HG03354 (cell line): ENCODE measurements at regions not wholly inside any gene's neighbourhood (a gene's known extent, or its start where the extent isn't known, plus 50 kb on each side); places are given as distances from the start of the nearest gene placed in this dataset.

Experiments
- ATAC-seq: cut with Tn5 transposase; IDR thresholded peaks from one replicate; pipeline ENCODE4 v1.9.1; 2021; ENCODE audit warnings: mild to moderate bottlenecking; ENCODE audit not compliant: unreplicated experiment, poor library complexity, severe bottlenecking

DNA sequence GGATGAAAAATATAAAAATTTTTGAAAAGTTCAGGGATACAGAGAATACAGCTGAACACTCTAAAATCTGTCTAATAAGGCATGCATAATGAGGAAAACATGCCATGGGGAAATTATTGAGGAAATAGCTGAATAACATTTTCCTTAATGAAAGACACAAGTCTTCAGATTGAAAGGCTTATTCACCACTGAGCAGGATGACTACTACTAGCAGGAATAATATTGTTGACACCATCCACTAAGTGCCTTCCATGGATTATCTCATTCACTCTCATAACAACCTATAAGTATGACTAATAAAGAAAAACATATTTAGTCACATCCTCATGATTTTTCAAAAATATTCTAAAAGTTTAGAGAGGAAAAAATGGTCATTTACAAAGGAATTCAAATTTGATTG lies 96.7 kb upstream of the FER start:
- ATAC-seq = no peak

DNA sequence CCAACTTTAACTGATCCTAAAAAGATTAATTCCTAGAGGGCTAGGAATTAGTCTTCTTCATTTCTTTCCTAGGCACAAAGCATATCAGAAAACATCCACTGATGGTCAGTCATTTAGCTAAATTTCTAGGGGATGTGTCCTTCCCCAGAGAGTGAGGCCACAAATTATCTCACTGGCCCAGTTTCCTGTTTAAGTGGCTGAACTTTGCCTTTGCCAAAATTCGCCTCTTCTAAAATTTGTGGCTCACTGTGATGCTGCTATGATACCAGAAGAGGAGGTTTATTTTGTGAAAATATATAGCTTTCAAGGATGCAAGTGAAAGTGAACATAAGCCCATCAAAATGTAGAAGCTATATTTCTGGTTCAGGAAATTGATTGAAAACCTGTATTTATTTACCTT lies 98.1 kb upstream of the FER start:
- ATAC-seq = no peak

DNA sequence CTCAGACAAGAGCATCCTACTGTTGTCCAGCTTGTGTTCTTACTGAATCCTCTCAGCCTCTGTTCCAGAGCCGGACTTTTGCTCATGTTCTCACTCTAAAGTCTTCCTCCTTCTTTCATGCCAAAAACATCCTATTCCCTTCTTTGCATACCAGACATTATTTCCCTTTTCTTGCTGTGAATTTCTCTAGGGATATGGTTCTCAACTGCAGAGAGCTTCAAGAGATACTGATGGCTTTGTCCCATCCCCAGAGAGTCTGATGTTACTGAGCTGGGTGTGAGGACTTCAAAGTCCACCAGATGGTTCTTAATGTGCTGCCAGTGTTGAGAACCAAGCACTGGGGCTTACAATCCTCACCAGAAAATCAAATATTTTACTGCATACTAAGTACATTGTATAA lies 98.6 kb upstream of the FER start:
- ATAC-seq = no peak

DNA sequence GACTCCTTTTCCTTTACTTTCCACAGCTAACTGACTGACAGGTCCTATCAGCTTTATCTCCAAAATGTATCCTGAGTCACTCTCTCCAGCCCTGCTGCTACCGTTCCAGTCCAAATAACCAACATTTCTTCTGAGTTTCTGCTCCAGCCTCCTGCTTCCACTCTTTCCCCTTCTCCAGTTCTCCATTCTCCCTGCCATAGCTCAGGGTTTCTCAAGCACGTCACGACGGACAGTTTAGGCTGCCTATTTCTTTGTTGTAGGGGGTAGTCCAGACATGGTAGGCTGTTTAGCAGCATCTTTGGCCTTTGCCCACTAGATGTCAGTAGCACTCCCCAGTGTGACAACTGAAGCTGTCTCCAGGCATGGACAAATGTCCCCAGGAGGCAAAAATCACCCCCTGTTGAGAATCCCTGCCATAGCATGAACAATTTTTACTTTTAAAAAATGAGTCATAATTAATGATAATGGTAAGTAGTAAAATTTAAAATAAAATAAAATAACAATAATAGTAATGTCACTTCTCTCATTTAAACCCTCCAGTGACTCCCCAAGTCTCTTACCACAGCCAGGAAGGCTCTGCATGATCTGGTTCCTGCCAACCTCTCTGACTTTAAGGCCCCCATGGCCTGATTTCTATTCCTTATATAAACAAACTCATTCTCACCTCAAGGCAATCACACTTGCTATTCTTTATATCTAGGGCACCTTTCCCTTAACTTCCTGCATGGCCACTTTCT lies 105.4 kb upstream of the FER start:
- ATAC-seq = peak; percentile 99

DNA sequence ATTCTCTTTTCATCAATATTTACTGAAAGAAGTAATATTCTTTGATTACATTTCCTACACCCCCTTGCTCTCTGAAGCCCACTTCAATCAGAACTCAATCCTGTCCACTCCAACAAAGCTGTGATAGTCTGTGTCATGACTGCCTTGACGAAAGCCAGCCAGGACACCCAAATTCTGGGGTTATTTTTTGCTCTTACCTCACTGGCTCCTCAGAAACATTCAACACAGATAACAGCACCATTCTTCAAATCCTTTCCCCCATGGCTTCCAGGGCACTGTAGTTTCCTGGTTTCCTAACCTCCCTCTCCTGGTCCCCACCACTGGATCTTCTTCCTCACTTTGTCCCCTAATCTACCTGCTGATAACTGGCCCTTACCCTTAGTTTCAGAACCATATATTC lies 106.1 kb upstream of the FER start:
- ATAC-seq = no peak

DNA sequence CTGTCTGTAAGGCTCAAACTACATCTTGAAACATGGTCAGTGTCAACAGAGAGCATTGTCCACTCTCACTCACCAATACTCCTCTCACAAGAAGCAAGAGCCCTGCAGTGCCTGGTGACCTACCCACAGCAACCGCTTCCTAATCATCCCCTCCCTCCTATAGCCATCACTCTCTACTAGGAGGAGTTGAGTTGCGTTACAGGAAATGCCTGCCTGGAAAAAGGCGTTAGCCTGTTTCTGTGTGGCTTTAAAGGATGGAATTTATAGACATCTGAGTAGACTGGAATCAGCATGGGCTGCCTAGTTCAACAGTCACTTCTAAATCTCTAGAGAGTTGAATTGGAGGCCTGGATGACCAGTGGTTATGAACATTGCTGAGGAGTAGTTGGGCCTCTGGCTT lies 108.3 kb upstream of the FER start:
- ATAC-seq = no peak

DNA sequence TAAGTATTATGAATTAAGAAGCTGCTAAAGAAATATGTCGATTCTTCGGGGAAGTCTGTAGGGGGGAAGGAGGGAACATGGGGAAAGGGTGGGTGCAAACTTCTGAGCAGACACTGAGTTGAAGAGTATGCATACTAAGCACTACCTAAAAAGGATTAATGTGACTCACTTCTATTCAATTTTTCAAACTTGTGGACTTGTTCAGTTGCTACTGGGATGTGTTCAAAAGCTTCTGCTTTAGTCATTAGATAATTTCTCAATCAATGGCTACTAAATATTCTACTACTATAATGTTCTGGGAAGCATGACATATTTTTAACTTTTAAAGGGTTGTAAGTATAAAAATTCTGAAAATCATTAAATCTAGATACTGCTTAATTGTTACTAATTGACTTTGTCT lies 109.7 kb upstream of the FER start:
- no peak for ATAC-seq

DNA sequence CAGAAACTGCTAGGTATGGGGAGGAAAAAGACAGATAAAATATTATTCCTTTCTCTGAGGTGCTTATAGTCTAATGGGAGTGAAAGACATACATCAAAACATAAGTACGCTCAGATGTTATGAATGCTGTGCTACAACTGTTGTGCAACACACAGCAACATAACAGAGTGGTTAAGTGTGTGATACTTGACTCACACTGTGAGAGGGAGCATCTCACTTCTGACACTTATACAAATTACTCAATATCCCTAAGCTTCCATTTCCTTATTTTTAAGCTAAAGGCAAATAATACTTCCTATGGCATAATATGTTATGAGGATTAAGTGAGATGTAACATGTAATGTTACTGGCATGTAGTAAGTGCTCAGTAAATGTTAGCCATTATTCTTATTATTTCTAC lies 110.6 kb upstream of the FER start:
- no peak for ATAC-seq

DNA sequence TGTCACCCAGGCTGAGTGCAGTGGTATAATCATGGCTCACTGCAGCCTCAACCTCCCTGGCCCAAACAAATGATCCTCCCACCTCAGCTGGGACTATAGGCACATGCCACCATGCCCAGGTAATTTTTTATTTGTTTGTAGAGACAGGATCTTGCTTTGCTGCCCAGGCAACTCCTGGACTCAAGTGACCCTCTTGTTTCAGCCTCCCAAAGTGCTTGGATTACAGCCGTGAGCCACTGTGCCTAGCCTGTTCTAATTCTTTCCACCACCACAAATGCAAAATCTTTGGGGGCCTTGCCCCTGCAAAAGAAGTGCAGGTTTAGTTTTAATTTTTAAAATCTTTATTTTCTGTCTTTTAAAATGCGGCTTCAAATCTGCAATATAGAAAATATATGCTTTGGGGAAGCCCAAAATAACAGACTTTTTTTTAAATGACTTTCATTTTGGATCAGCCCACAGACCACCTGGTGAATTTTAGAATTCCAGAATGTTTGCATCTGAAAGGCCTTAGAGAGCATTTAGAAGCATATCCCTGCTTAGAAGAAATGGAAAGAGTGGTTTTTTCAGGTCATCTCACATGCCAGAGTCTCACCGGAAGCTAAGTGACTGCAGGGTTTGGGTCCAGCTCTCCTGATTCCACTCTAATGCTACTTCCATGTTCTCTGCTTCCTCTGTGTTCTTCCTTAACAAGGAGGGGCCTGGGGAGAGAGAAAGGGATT lies 111.4 kb upstream of the FER start:
- no peak for ATAC-seq

DNA sequence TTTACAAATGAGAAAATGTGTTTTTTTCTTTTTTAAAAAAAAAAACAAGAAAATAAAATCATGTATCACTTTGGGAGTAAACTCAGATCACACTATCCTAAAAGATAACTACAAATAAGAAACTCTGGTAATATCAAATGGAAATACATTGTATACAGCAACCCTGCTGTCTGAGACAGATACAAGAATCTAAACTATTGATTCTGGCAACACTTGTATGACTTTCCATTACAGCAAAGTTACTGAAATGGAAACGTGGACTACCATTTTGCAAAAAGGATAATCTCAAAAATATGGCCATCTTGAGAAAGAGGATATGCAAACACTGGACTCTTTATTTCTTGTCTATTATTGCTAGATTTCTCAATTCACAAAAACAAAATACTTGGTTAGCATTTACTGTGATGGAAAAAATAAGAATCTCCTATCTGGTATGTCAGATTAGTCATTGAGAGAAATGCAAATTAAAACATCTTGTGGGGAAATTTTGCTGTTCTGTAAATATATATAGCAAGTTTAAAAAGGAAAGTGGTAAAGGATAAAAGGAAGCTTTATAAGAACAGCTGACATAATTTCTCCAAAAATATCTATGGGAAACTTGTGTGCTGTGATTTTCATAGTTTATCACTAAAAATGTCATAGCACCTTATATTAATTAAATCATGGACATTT lies 112.9 kb upstream of the FER start:
- peak; percentile 74 for ATAC-seq

DNA sequence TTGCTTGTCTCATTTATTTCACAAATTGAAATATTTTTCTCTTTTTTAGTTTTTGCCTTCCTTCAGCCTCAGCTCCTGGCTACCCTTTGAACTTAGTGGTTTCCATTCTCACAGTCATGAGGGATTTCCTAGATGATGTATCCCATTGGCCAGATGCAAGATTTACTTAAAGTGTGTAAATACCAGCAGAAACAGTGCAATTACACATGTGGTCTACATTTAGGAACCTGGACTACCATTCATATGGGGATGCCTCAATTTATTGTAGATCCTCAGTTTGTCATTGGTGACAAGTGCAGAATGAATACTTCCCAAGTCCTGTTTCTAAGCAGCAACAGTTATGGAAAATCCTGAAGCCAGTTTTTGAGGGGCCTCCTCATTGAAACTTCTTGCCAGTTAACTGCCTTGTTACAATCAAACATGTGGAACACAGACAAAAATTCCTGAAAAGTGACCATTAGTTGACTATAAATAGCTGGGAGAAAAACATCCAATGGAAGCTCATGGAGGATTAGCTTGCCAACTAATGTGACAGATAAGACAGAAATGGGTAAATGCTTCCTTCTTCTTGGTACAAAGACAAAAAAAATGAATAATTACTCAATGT lies 113.6 kb upstream of the FER start:
- ATAC-seq = no peak

DNA sequence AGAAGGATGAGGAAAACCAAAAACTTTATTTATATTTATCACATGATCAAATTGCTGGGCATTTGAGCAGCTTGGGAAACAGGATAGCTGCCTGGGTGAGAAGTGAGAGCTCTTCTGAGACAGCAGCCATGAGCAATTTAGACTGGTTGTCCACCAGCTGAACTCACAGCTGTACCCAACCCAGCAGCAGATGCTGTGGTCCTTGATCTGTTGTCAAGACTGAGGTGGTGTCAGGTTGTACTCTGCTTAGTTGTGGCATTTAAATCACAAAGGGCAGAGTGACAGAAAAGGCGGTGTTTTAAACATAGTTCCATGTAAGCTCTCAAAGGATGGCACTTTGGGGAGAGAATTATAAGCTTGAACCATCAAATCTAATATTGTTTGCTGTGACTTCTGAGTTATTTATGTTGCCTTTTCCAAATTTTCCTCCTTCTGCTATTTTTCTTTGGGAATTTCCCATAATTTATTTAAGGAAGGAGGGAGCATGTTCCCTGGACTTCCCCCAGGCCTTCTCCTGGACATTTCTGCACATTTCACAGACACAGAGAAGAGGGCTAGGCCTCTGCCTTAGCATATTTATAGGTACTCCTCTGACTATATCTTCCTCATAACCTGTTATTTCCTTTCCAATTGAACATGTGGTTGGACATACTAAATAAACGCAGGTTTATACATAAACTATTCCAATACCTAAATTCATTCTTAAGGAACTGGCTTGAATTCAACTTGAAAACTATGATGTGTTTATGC lies 117.7 kb upstream of the FER start:
- no peak for ATAC-seq

DNA sequence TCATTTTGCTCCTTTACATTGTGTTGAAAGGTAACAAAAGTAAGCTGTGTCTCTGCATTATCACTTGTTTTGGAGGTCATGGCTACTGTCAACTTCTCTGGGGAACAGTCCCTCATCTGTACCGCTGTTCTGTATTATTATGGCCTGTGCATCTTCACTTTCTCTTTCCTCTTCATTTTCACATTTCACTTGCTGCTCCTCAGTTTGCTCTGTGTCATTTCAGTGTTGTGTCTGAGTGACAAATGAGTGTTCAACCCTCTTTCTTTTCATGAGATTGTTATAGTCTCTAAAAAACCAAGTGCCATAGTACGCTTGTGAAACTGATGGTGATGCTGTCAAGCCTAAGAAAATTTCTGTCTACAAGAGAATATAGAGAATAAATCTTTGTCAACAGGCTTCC lies 122.0 kb upstream of the FER start:
- no peak for ATAC-seq

DNA sequence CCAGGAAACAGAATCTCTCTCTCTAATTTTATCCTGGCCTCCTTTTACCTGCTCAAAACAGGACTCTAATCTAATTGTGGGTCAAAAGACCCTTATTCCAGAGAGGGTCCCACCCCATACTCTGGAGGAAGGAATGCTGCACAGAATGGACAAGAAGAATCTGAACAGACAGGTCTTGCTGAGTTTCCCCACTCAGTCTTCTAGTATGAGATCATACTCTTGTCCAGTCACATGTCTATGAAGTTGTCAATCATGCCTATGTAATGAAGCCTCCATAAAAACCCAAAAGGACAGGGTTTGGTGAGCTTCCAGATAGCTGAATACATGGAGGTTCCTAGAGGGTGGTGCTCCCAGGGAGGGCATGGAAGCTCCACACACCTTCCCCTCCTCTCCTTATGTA lies 123.9 kb upstream of the FER start:
- ATAC-seq = no peak

DNA sequence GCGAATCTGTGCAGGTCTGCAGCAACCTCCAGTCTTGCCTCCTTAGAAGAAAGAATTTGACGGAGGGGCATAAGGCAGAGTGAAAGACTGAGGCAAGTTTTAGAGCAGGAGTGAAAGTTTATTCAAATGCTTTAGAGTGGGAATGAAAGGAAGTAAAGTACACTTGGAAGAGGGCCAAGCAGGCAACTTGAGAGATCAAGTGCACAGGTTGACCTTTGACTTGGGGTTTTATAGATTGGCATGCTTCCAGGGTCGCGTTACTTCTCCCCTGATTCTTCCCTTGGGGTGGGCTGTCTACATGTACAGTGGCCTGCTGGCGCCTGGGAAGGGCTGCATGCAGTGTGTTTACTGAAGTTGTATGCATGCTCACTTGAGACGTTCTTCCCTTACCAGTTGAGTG lies 127.2 kb upstream of the FER start:
- ATAC-seq = no peak

DNA sequence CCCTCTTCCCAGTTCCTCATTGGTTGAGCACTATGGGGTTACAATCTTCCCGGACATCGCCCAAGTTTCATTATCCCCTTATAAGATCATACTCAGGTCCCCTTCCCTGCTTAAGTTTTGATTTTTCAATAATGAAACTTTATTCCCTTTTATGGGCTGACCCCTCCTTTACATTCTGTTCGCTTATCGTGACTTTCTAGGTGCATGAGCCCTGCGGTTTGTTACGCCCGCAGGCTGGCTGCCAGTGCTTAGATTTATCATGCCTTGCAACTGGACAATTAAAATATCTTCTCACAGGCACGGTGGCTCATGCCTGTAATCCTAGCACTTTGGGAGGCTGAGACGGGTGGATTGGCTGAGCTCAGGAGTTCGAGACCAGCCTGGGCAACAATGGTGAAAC lies 127.9 kb upstream of the FER start:
- ATAC-seq = no peak

DNA sequence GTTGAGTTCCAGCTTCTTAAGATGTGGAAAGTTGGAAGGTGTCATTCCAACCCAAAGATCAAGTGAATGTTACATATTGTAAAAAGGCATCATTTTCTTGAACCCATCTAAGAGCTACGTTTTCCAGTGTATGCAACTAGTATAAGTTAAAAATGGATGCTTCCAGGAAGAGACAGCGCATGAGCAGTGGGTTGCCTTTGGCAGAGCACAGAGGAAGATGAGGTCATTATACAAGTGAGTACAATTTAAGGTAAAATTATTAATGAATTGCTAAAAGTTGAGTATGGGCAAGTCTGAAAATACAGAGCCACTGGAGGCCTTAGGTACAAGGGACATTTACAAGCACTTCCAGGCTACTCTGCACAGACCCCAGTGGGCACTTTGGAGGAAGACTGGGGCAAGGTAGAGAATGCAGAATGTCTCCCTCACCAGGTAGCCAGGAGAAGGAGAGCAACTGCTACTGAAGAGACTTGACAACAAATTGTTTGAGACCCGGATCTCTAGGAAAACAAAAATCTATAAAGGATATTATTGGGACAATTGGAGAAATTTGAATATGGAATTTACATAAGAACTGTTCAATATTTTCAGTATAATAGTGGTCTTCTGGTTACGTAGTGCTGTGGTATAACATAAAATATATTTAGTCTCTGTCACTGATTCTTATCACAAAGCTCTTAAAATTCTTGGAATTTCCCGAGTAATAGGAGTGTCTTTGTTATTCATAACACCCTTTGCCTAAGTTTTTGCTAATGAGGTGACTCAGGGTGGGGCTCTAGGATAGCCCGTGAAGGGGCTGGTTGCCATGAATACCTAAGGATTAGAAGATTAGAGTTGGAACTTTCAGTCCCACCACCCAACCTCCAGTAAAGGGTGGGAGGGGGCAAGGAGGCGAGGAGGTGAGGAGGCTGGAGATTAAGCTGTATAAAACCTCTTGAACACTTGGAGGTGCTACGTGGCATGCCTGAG lies 129.9 kb upstream of the FER start:
- no peak for ATAC-seq

DNA sequence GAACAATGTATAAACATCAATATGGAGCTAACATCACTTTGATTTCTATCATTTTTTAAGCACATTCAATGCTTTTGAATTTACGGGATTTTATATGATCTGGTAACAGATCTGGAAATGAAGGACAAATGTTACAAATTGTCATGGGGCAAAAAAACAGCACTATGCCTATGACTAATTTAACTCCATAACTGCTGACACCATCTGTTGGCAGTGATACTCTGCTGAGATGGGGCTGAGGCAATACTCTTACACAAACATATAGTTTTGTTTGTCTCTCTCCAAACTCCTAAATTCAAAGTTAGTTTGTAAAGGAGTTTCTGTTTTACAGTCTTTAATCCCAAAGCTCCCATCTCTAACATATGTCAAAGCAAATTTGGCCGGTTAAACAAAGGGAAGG lies 132.5 kb upstream of the FER start:
- no peak for ATAC-seq

DNA sequence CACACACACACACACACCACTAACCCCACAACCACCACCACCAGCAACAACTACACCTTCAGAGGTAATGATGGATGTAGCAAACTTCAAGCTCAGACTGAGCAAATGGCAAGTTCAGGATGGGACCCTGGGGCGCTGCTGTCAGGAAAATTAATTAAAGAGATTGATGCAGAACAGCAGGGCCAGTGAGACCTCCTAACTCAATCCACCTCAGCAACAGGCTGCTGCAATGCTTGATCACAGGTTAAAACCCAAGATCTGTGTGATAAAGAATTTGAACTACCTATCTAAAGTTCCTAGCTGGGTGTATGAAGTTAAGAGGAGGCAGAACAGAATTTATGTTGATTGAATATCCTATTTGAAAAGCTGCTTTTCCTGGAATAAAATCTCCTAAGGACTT lies 140.3 kb upstream of the FER start:
- ATAC-seq = no peak
